Fibroblast of lung (primary cell): ENCODE measurements at regions not wholly inside any gene's neighbourhood (a gene's known extent, or its start where the extent isn't known, plus 50 kb on each side); places are given as distances from the start of the nearest gene placed in this dataset.
"Not testable (repeated sequence)": the region's sequence is repeated elsewhere in the genome, so short reads cannot be mapped to it uniquely, and the experiment has no call there.

Experiments used
- EZH2 ChIP-seq: IDR thresholded peaks from 2 replicates; pipeline ENCODE4 v1.5.1; 2012; ENCODE audit warnings: low read length, control low read depth, mild to moderate bottlenecking; ENCODE audit errors: missing control alignments
- TF ChIP-seq, protein P1 (sequence below), 2 donors: IDR thresholded peaks in 1 of 2; conservative IDR thresholded peaks in 1 of 2; 1 replicate in 1 of 2; 2 replicates in 1 of 2; pipeline ENCODE4 v1.5.1; 2011 to 2012; ENCODE audit warnings: low read length in 2 of 2, control low read depth in 1 of 2, inconsistent platforms in 1 of 2, low read depth in 1 of 2, mild to moderate bottlenecking in 1 of 2

DNA sequence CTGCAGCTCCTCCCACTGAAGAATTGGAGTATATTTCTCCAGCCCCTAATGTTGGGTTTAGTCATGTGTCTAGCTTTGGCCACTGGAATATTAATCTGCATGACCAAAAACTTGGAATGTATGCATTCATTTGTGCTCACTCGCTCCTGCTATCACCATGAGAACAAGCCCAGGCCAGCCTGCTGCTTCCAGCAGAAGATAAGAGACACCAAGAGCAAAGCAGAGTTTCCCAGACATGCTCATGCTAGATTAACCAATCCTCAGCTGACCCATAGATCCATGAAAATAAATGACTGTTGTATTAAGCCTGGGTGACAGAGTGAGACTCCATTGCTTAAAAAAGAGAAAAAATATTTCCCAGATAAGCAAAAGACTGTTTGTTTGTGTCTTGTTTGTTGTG is 119.6 kb downstream of the ALG1L2 start:
- TF ChIP-seq, protein P1, sequence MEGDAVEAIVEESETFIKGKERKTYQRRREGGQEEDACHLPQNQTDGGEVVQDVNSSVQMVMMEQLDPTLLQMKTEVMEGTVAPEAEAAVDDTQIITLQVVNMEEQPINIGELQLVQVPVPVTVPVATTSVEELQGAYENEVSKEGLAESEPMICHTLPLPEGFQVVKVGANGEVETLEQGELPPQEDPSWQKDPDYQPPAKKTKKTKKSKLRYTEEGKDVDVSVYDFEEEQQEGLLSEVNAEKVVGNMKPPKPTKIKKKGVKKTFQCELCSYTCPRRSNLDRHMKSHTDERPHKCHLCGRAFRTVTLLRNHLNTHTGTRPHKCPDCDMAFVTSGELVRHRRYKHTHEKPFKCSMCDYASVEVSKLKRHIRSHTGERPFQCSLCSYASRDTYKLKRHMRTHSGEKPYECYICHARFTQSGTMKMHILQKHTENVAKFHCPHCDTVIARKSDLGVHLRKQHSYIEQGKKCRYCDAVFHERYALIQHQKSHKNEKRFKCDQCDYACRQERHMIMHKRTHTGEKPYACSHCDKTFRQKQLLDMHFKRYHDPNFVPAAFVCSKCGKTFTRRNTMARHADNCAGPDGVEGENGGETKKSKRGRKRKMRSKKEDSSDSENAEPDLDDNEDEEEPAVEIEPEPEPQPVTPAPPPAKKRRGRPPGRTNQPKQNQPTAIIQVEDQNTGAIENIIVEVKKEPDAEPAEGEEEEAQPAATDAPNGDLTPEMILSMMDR (conservative IDR thresholded peaks at IDR 0.05 in 1 of 2, IDR thresholded peaks at IDR 0.05 in 1 of 2; ENCODE audit: low read depth in 1 of 2, low read length in 2 of 2): not testable (repeated sequence)
- not testable (repeated sequence) for TF ChIP-seq EZH2
